ENCODE measurements at regions not wholly inside any gene's neighbourhood (a gene's known extent, or its start where the extent isn't known, plus 50 kb on each side); places are given as distances from the start of the nearest gene placed in this dataset.
"Not testable (repeated sequence)": the region's sequence is repeated elsewhere in the genome, so short reads cannot be mapped to it uniquely, and the experiment has no call there.

DNA sequence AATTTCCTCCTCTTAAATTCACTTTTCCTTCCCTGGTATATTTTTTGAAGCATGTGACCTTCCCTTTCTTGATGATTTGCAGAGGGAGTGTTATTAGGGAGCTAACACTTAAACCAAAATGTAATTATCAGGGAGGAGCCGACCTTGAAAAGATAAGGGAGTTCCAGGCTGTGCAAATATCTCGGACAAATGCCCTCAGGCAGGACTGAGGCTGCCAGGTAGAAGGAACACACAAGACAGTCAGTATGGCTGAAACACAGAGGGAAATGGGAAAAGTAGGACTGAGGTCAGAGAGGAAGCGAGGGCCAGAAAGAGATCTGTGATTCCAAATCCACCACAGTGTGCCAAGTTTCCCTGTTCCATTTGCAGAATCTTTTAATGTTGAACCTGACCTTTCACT, 221.0 kb downstream of the CNTN3 start:
- TF ChIP-seq, protein P1, sequence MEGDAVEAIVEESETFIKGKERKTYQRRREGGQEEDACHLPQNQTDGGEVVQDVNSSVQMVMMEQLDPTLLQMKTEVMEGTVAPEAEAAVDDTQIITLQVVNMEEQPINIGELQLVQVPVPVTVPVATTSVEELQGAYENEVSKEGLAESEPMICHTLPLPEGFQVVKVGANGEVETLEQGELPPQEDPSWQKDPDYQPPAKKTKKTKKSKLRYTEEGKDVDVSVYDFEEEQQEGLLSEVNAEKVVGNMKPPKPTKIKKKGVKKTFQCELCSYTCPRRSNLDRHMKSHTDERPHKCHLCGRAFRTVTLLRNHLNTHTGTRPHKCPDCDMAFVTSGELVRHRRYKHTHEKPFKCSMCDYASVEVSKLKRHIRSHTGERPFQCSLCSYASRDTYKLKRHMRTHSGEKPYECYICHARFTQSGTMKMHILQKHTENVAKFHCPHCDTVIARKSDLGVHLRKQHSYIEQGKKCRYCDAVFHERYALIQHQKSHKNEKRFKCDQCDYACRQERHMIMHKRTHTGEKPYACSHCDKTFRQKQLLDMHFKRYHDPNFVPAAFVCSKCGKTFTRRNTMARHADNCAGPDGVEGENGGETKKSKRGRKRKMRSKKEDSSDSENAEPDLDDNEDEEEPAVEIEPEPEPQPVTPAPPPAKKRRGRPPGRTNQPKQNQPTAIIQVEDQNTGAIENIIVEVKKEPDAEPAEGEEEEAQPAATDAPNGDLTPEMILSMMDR (IDR thresholded peaks at IDR 0.05; ENCODE audit: insufficient read depth, low read depth, low read length, missing control alignments), result no peak
- no peak for DNase-seq (ENCODE audit: low read depth)
- no peak overlapping the region for H3K4me3 ChIP-seq (ENCODE audit: low read length)

DNA sequence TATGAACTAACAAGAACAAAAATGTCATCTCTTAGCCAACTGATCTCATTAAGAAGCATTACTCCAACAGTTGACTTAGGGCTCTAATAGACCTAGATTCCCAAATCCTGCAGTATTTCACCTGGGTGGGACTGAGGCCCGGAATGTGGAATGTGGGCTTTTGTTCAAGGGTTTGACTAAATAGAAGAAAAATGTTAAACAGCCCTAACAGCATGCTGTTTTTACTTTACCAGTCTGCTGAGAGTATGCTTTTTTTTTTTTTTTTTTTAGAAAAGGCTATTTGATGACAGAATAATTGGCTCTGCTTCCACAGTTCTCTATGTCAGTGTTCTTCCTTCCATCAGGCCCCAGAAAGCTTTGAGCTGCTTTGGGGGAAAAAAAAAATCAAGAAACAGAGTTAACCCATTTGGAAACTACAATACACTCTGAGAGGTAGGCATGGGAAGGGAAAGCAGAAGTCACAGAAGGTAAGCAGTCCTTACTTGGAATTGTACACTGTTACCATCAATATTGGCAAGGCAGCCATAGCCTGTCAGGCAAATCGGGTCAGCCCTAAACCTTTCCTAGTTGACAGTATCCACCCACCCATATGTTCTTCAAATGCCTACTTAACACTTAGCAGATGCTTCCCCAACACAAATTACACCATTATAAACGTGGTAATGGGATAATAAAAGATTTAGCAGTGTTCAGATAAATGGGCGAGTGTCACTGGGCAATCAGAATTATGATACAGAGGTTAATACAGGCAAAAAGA, 224.2 kb downstream of the CNTN3 start:
- no peak for DNase-seq (ENCODE audit: low read depth)
- H3K4me3 ChIP-seq (ENCODE audit: low read length), result no peak overlapping the region
- TF ChIP-seq, protein P1 (IDR thresholded peaks at IDR 0.05; ENCODE audit: insufficient read depth, low read depth, low read length, missing control alignments), result no peak

DNA sequence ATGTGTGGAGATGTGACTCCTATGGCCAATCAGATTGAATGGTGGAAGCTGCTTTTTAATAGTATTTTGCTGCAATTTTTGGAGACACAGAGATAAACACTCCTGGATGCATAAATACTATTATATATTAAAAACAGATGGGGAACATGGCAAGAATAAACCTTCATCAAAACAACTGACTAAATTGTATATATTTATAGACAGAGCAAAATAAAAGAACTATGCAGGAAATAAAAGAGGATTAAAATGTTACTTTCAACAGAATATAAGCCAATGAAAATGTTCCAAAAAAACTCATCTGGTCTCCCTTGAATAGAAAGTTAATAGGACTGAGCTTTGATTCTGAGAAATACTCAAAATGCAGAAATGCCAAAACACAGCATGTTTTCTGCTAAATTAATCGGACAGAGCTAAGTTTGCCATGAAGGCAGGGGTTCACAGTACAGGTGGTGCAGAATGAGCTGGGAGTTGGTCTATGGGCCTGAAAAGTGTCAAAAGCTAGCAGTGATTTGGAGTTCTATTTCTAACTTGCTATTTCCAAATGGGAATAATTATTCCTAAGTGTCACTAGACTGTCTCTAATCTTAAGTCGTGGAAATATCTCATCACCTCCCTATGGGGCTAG, 227.2 kb downstream of the CNTN3 start:
- H3K4me3 ChIP-seq (ENCODE audit: low read length), result no peak overlapping the region
- no peak for DNase-seq (ENCODE audit: low read depth)
- TF ChIP-seq, protein P1 (IDR thresholded peaks at IDR 0.05; ENCODE audit: insufficient read depth, low read depth, low read length, missing control alignments), result no peak

DNA sequence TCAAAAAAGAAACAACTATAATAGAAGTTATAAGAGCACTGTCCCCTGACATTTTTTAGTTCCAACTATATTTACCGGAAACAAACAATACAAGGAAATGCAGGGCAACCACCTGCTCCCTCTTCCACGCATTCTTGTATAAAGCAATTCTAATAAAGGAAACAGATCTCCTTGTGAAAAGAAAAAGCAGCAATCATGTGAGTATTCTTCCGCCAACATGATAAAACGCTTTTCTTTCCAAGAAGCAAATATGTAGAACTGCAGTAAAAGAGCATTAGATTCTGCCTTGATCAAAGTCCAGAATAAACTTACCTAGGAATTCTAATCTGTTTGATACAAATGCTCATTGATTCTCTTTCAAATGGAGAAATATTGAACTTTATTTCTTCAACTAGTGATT, 230.3 kb downstream of the CNTN3 start:
- TF ChIP-seq, protein P1 (IDR thresholded peaks at IDR 0.05; ENCODE audit: insufficient read depth, low read depth, low read length, missing control alignments), result no peak
- DNase-seq (ENCODE audit: low read depth), result no peak
- no peak overlapping the region for H3K4me3 ChIP-seq (ENCODE audit: low read length)

DNA sequence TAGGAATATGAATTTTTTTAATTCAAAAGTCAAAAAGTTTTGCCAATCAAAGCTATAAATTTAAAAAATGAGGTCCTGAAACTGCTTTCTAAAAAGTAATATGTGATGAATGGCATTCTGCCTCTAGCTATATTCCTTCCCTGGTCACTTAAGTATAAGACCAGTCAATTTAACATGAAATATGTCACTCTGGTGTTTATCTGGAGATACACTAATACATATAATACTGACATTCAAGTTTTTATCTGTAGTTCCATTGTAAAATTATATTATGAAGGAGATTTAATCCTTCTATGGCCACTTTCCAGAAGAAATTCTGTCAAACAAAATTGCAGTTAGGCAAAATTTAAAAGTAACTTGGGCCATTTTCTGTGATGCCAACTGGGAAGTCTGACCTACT, 236.8 kb downstream of the CNTN3 start:
- no peak for DNase-seq (ENCODE audit: low read depth)
- TF ChIP-seq, protein P1 (IDR thresholded peaks at IDR 0.05; ENCODE audit: insufficient read depth, low read depth, low read length, missing control alignments), result no peak
- no peak overlapping the region for H3K4me3 ChIP-seq (ENCODE audit: low read length)

DNA sequence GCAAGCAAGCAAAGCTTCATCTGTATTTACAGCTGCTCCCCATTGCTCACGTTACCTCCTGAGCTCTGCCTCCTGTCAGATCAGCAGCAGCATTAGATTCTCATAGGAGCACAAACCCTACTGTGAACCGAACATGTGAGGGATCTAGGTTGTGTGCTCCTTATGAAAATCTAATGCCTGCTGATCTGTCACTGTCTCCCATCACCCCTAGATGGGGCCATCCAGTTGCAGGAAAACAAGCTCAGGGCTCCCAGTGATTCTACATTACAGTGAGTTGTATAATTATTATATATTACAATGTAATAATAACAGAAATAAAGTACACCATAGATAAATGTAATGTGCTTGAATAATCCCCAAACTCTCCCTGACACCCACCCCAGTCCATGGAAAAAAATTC, 238.1 kb downstream of the CNTN3 start:
- not testable (repeated sequence) for H3K4me3 ChIP-seq (ENCODE audit: low read length)
- DNase-seq (ENCODE audit: low read depth), result peak; percentile 21
- TF ChIP-seq, protein P1 (IDR thresholded peaks at IDR 0.05; ENCODE audit: insufficient read depth, low read depth, low read length, missing control alignments), result peak; percentile 54
